H1 (cell line): ENCODE measurements at regions not wholly inside any gene's neighbourhood (a gene's known extent, or its start where the extent isn't known, plus 50 kb on each side); places are given as distances from the start of the nearest gene placed in this dataset.

ENCODE experiments used
- CTCF ChIA-PET: fragments of 300-600 bp; sonication (Branson Sonifier 250); formaldehyde crosslinking; loops from one replicate; lab custom pipeline; 2021; ENCODE audit not compliant: partially characterized antibody; lab: Charles Lee
- POLR2A ChIA-PET: fragments of 300-600 bp; sonication (Branson Sonifier 250); formaldehyde crosslinking; loops from one replicate; lab custom pipeline; 2021; ENCODE audit warnings: inconsistent platforms; ENCODE audit not compliant: partially characterized antibody; lab: Charles Lee
- DNase-seq, 2 experiments: peaks; one replicate each; pipeline versions ENCODE4 v3.0.0 to v3.0.0-alpha.2; 2010 to 2022; ENCODE audit warnings: low spot score in 2 of 2, low read depth in 1 of 2, mixed read lengths in 1 of 2
- FAIRE-seq: peaks from 2 replicates; lab custom pipeline; 2011; peaks lifted over from hg19 to GRCh38; lab: Jason Lieb, UNC
- H2AFZ ChIP-seq: 2 replicates; pipeline ENCODE4 v1.8.1; 2012; ENCODE audit warnings: low read length, inconsistent platforms
- H2AK5ac ChIP-seq: 2 replicates; pipeline ENCODE4 v1.6.1; 2013; ENCODE audit warnings: low read depth, low read length
- H2BK120ac ChIP-seq: replicated peaks from 2 replicates; pipeline ENCODE3; 2013; ENCODE audit warnings: low read depth, low read length, inconsistent platforms
- H2BK12ac ChIP-seq: 2 replicates; pipeline ENCODE4 v1.6.1; 2013; ENCODE audit warnings: low read depth, low read length
- H2BK15ac ChIP-seq: 2 replicates; pipeline ENCODE4 v1.6.1; 2013; ENCODE audit warnings: low read length
- H2BK20ac ChIP-seq: 2 replicates; pipeline ENCODE4 v1.6.1; 2013; ENCODE audit warnings: low read length
- H2BK5ac ChIP-seq: 2 replicates; pipeline ENCODE4 v1.6.1; 2013; ENCODE audit warnings: low read depth, low read length
- H3K14ac ChIP-seq: 2 replicates; pipeline ENCODE4 v1.6.1; 2013; ENCODE audit warnings: inconsistent platforms; ENCODE audit not compliant: insufficient read length
- H3K18ac ChIP-seq: 2 replicates; pipeline ENCODE4 v1.6.1; 2013; ENCODE audit warnings: low read length; ENCODE audit errors: extremely low read depth
- H3K23ac ChIP-seq: 2 replicates; pipeline ENCODE4 v1.6.1; 2013; ENCODE audit warnings: inconsistent platforms; ENCODE audit not compliant: insufficient read length
- H3K23me2 ChIP-seq: 2 replicates; pipeline ENCODE4 v1.6.1; 2013; ENCODE audit warnings: low read depth, low read length
- H3K27ac ChIP-seq: 2 replicates; pipeline ENCODE4 v1.6.1; 2011; ENCODE audit warnings: low read depth, low read length, inconsistent platforms
- H3K27me3 ChIP-seq, 4 experiments: replicated peaks in 1 of 4; 1 replicate in 1 of 4; 2 replicates in 3 of 4; pipeline versions ENCODE4 v1.6.1 to v1.8.1; 2011 to 2013; ENCODE audit warnings: low read length in 3 of 4, mild to moderate bottlenecking in 3 of 4, inconsistent platforms in 2 of 4, mixed read lengths in 2 of 4, moderate library complexity in 1 of 4; ENCODE audit not compliant: control insufficient read depth in 3 of 4, insufficient read depth in 3 of 4; ENCODE audit errors: extremely low read depth in 1 of 4
- H3K36me3 ChIP-seq, 4 experiments: 2 replicates each; pipeline versions ENCODE4 v1.6.1 to v1.8.1; 2011 to 2013; ENCODE audit warnings: mild to moderate bottlenecking in 4 of 4, low read length in 3 of 4, moderate library complexity in 2 of 4, control low read depth in 1 of 4, inconsistent platforms in 1 of 4; ENCODE audit not compliant: insufficient read depth in 4 of 4, control insufficient read depth in 2 of 4
- H3K4ac ChIP-seq: replicated peaks from 2 replicates; pipeline ENCODE3; 2013; ENCODE audit warnings: low read length, low read depth, mixed read lengths, inconsistent platforms; ENCODE audit not compliant: insufficient read length
- H3K4me1 ChIP-seq, 4 experiments: replicated peaks in 1 of 4; 1 replicate in 1 of 4; 2 replicates in 3 of 4; pipeline versions ENCODE4 v1.6.1 to v1.8.1; 2011 to 2013; ENCODE audit warnings: low read length in 3 of 4, inconsistent platforms in 2 of 4, mixed read lengths in 1 of 4; ENCODE audit not compliant: insufficient read depth in 4 of 4, control insufficient read depth in 3 of 4
- H3K4me2 ChIP-seq, 2 experiments: 2 replicates each; pipeline versions ENCODE4 v1.6.1 to v1.8.1; 2011 to 2013; ENCODE audit warnings: low read depth in 2 of 2, low read length in 2 of 2, control low read depth in 1 of 2, inconsistent platforms in 1 of 2, mild to moderate bottlenecking in 1 of 2; ENCODE audit not compliant: insufficient read depth in 1 of 2
- H3K4me3 ChIP-seq, 4 experiments: fragments of 200-600, 300-600 bp in 1 of 4; sonication (generic), shearing (Covaris generic), sonication (Bioruptor Twin) in 1 of 4; 2 replicates each; pipeline versions ENCODE4 v1.5.1 to v1.8.1; 2011 to 2016; ENCODE audit warnings: low read length in 4 of 4, low read depth in 3 of 4, control low read depth in 2 of 4, inconsistent platforms in 2 of 4, mild to moderate bottlenecking in 2 of 4, mixed read lengths in 1 of 4, moderate library complexity in 1 of 4; ENCODE audit not compliant: insufficient read depth in 2 of 4; ENCODE audit errors: extremely low read depth in 1 of 4
- H3K56ac ChIP-seq: replicated peaks from 2 replicates; pipeline ENCODE3; 2013; ENCODE audit warnings: low read depth, mild to moderate bottlenecking, mixed read lengths, low read length, inconsistent platforms; ENCODE audit not compliant: insufficient read length
- H3K79me1 ChIP-seq: 2 replicates; pipeline ENCODE4 v1.6.1; 2013; ENCODE audit warnings: low read depth, low read length, control low read depth
- H3K79me2 ChIP-seq, 2 experiments: 2 replicates each; pipeline versions ENCODE4 v1.6.1 to v1.8.1; 2012 to 2013; ENCODE audit warnings: low read length in 2 of 2, mild to moderate bottlenecking in 2 of 2, inconsistent platforms in 1 of 2; ENCODE audit not compliant: insufficient read depth in 2 of 2, control insufficient read depth in 1 of 2
- H3K9ac ChIP-seq, 4 experiments: replicated peaks in 1 of 4; 1 replicate in 1 of 4; 2 replicates in 3 of 4; pipeline versions ENCODE4 v1.6.1 to v1.8.1; 2011 to 2013; ENCODE audit warnings: low read depth in 3 of 4, low read length in 3 of 4, control low read depth in 2 of 4, mild to moderate bottlenecking in 2 of 4, moderate library complexity in 2 of 4, inconsistent platforms in 1 of 4; ENCODE audit errors: extremely low read depth in 1 of 4
- H3K9me3 ChIP-seq, 2 experiments: 2 replicates each; pipeline versions ENCODE4 v1.6.1 to v1.8.1; 2012 to 2013; ENCODE audit warnings: mild to moderate bottlenecking in 2 of 2, moderate library complexity in 2 of 2, control low read depth in 1 of 2, inconsistent platforms in 1 of 2, low read depth in 1 of 2, low read length in 1 of 2, mixed read lengths in 1 of 2; ENCODE audit not compliant: insufficient read depth in 2 of 2
- H4K20me1 ChIP-seq, 2 experiments: replicated peaks in 1 of 2; 2 replicates each; pipeline versions ENCODE3 to v1.8.1; 2011 to 2013; ENCODE audit warnings: inconsistent platforms in 2 of 2, low read length in 2 of 2, mild to moderate bottlenecking in 1 of 2; ENCODE audit not compliant: insufficient read depth in 2 of 2, control insufficient read depth in 1 of 2
- H4K5ac ChIP-seq: 2 replicates; pipeline ENCODE4 v1.6.1; 2013; ENCODE audit warnings: low read length, low read depth, mixed read lengths, inconsistent platforms; ENCODE audit not compliant: insufficient read length
- H4K8ac ChIP-seq: 2 replicates; pipeline ENCODE4 v1.8.0; 2013; ENCODE audit warnings: mild to moderate bottlenecking, moderate library complexity, low read length, inconsistent platforms; ENCODE audit not compliant: insufficient read depth; ENCODE audit errors: extremely low read depth
- H4K91ac ChIP-seq: replicated peaks from 2 replicates; pipeline ENCODE3; 2013; ENCODE audit warnings: low read length, mixed read lengths, inconsistent platforms; ENCODE audit not compliant: insufficient read length
- BCL11A ChIP-seq, 2 experiments: IDR thresholded peaks; one replicate each; pipeline ENCODE4 v1.6.1; 2011; ENCODE audit warnings: low read depth in 2 of 2, low read length in 2 of 2, mild to moderate bottlenecking in 2 of 2
- BRCA1 ChIP-seq: IDR thresholded peaks from 2 replicates; pipeline ENCODE4 v1.6.1; 2012; ENCODE audit warnings: low read depth, low read length, improper control_type of control experiment
- HDAC2 ChIP-seq, 2 experiments: fragments of 300-600 bp in 1 of 2; sonication (generic) in 1 of 2; IDR thresholded peaks; 2 replicates each; pipeline ENCODE4 v1.6.1; 2011 to 2012; ENCODE audit warnings: low read depth in 2 of 2, low read length in 2 of 2, mild to moderate bottlenecking in 2 of 2, moderate library complexity in 2 of 2, borderline replicate concordance in 1 of 2, inconsistent platforms in 1 of 2
- POLR2A ChIP-seq, 2 experiments: IDR thresholded peaks; 1 replicate in 1 of 2; 2 replicates in 1 of 2; pipeline ENCODE4 v1.6.1; 2011; ENCODE audit warnings: low read depth in 2 of 2, low read length in 2 of 2, mild to moderate bottlenecking in 2 of 2; ENCODE audit errors: control extremely low read depth in 1 of 2
- RNF2 ChIP-seq: fragments of 200-900, 300-1000 bp; sonication (generic); IDR thresholded peaks from 2 replicates; pipeline ENCODE4 v1.7.1; 2016; ENCODE audit warnings: borderline replicate concordance, low read depth, mild to moderate bottlenecking, antibody characterized with exemption, low read length; ENCODE audit not compliant: poor library complexity, severe bottlenecking; ENCODE audit errors: missing control alignments
- WGBS, 2 experiments: shearing (Covaris generic) in 1 of 2; methylation state at CpG; one replicate each; pipeline versions ENCODE4 v1.1.6 to v1.1.7; 2013 to 2015; ENCODE audit warnings: low lambda C conversion rate in 2 of 2, mixed read lengths in 2 of 2, inconsistent platforms in 1 of 2, low coverage in 1 of 2, missing lambda C conversion rate in 1 of 2; ENCODE audit not compliant: insufficient replicate concordance in 2 of 2, insufficient coverage in 1 of 2, insufficient read length in 1 of 2; ENCODE audit errors: extremely low coverage in 1 of 2, missing lambda C conversion rate in 1 of 2; 5-methylcytosine and 5-hydroxymethylcytosine counted together
- TF ChIP-seq, protein P1 (sequence below): IDR thresholded peaks from 2 replicates; pipeline ENCODE4 v1.6.1; 2011; ENCODE audit warnings: low read depth, mild to moderate bottlenecking, low read length; ENCODE audit not compliant: insufficient read depth
- TF ChIP-seq, protein P2 (sequence below): IDR thresholded peaks from 2 replicates; pipeline ENCODE4 v1.6.1; 2012; ENCODE audit warnings: inconsistent platforms

DNA sequence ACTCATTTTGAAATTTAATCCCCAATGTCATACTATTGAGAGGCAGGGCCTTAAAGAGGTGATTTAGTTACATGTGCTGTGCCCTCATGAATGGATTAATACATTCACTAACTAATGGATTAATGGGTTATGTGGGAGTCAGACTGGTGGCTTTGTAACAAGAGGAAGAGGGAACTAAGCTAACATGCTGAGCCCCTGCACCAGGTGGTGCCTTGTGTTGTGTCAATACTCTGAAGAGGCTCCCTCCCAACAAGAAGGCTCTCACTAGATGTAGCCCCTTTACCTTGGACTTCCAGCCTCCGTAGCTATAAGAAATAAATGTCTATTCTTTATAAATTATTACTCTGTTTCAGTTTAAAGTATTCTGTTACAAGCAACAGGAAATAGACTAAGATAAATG is 411.9 kb upstream of the EMCN start:
- Histone ChIP-seq H4K8ac (no peak overlapping the region), H4K20me1 (no peaks in the 10 kb centered on the region), H3K79me2 (no peaks in the 10 kb centered on the region), H2BK120ac (no peak overlapping the region), H3K23me2 (no peaks in the 10 kb centered on the region), H2BK15ac (no peak overlapping the region), H4K5ac (no peak overlapping the region), H3K9ac (no peak overlapping the region), H3K14ac (no peak overlapping the region), H3K56ac (no peak overlapping the region), H3K4me2 (no peak overlapping the region), H2BK5ac (no peak overlapping the region), H4K91ac (no peak overlapping the region), H3K4ac (no peak overlapping the region), H3K4me1 (peaks cover 0 to 3% (median 3%) of the 10 kb centered on the region in 4 experiments; a peak in 3 of 7 replicates), H2BK20ac (no peak overlapping the region), H3K18ac (no peak overlapping the region), H3K9me3 (no peaks in the 10 kb centered on the region), H3K4me3 (no peak overlapping the region), H3K27me3 (no peaks in the 10 kb centered on the region), H3K79me1 (no peaks in the 10 kb centered on the region), H2AFZ (no peak overlapping the region), H3K23ac (no peak overlapping the region), H3K36me3 (no peaks in the 10 kb centered on the region), H2BK12ac (no peak overlapping the region), H2AK5ac (no peak overlapping the region), H3K27ac (no peak overlapping the region)
- ChIA-PET POLR2A (no interaction called here), CTCF (interaction anchor here (0.7 to 1.1 kb wide), 2 partner anchors 24 to 199 kb away, joined by 3 read pairs; no protein-coding TSS in a partner anchor)
- TF ChIP-seq, protein P1, sequence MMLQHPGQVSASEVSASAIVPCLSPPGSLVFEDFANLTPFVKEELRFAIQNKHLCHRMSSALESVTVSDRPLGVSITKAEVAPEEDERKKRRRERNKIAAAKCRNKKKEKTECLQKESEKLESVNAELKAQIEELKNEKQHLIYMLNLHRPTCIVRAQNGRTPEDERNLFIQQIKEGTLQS, result no peak
- TF ChIP-seq, protein P2, sequence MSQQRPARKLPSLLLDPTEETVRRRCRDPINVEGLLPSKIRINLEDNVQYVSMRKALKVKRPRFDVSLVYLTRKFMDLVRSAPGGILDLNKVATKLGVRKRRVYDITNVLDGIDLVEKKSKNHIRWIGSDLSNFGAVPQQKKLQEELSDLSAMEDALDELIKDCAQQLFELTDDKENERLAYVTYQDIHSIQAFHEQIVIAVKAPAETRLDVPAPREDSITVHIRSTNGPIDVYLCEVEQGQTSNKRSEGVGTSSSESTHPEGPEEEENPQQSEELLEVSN, result no peak
- TF ChIP-seq RNF2, result no peak
- no peak for TF ChIP-seq BRCA1
- no peak for TF ChIP-seq BCL11A (IDR thresholded peaks at IDR 0.05; ENCODE audit: low read depth in 2 of 2, low read length in 2 of 2)
- TF ChIP-seq HDAC2 (IDR thresholded peaks at IDR 0.05; ENCODE audit: borderline replicate concordance in 1 of 2, low read depth in 2 of 2, low read length in 2 of 2), result no peak
- TF ChIP-seq POLR2A (IDR thresholded peaks at IDR 0.05; ENCODE audit: control extremely low read depth in 1 of 2, low read depth in 2 of 2, low read length in 2 of 2), result no peak
- FAIRE-seq (no peak), DNase-seq (no peak)
- WGBS, 2 experiments, result 71% methylated on average over 1 of the region's 1 CpG; no CpG with 5 or more reads in 1 of the 2 experiments
